Nephron (organoid): ENCODE measurements at regions not wholly inside any gene's neighbourhood (a gene's known extent, or its start where the extent isn't known, plus 50 kb on each side); places are given as distances from the start of the nearest gene placed in this dataset.

Experiments used
- H3K27ac Mint-ChIP-seq, 3 experiments: 2 replicates each; pipeline ENCODE4 v1.8.0; 2020; ENCODE audit warnings: mixed read lengths in 3 of 3, mild to moderate bottlenecking in 2 of 3, moderate library complexity in 1 of 3
- H3K27me3 Mint-ChIP-seq: 2 replicates; pipeline ENCODE4 v1.8.0; 2021; ENCODE audit warnings: low read depth, mild to moderate bottlenecking, moderate library complexity, mixed read lengths
- H3K36me3 Mint-ChIP-seq: 2 replicates; pipeline ENCODE4 v1.8.0; 2020; ENCODE audit warnings: low read depth, mixed read lengths
- H3K4me1 Mint-ChIP-seq: 2 replicates; pipeline ENCODE4 v1.8.0; 2020; ENCODE audit warnings: mixed read lengths
- H3K4me3 Mint-ChIP-seq, 3 experiments: 2 replicates each; pipeline ENCODE4 v1.8.0; 2020; ENCODE audit warnings: mild to moderate bottlenecking in 3 of 3, mixed read lengths in 3 of 3, moderate library complexity in 2 of 3
- H3K9me3 Mint-ChIP-seq: 2 replicates; pipeline ENCODE4 v1.8.0; 2020; ENCODE audit warnings: mixed read lengths
- TF ChIP-seq, protein P1 (sequence below), 3 experiments: fragments of 200-600 bp; sonication (generic); IDR thresholded peaks; one replicate each; pipeline ENCODE4 v1.5.0; 2021; ENCODE audit warnings: antibody characterized with exemption in 3 of 3; ENCODE audit not compliant: unreplicated experiment in 3 of 3

DNA sequence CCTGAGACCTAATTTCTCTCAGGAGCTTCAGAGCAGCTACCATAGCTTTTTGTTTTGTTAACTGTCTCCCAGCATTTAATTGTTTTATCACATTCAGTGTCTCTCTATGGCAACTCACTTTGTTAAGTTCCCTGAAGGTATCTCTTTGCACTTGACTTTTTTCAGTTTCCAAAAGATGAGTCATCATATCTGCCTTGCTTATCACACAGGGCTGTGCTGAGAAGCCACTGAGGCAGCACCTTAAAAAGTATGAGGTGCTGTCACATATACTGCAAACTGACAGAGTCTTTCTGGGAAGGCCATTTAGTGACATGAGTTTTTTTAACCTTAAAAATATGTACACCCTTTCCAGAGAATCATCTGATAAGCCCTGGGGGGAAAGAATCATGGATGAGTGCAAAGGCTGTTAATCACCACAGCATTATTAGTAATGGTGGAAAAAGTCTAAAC is 56.8 kb downstream of the PPP1R3C start:
- Mint-ChIP-seq H3K27ac (no peak overlapping the region), H3K9me3 (peaks cover 5% of the 10 kb centered on the region), H3K27me3 (no peaks in the 10 kb centered on the region), H3K36me3 (no peaks in the 10 kb centered on the region), H3K4me3 (no peak overlapping the region), H3K4me1 (peaks cover 40% of the 10 kb centered on the region)
- TF ChIP-seq, protein P1, sequence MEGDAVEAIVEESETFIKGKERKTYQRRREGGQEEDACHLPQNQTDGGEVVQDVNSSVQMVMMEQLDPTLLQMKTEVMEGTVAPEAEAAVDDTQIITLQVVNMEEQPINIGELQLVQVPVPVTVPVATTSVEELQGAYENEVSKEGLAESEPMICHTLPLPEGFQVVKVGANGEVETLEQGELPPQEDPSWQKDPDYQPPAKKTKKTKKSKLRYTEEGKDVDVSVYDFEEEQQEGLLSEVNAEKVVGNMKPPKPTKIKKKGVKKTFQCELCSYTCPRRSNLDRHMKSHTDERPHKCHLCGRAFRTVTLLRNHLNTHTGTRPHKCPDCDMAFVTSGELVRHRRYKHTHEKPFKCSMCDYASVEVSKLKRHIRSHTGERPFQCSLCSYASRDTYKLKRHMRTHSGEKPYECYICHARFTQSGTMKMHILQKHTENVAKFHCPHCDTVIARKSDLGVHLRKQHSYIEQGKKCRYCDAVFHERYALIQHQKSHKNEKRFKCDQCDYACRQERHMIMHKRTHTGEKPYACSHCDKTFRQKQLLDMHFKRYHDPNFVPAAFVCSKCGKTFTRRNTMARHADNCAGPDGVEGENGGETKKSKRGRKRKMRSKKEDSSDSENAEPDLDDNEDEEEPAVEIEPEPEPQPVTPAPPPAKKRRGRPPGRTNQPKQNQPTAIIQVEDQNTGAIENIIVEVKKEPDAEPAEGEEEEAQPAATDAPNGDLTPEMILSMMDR (IDR thresholded peaks at IDR 0.05; ENCODE audit: unreplicated experiment in 3 of 3): no peak

GRCh38 chr10:91575044-91575610 is 57.7 kb downstream of the PPP1R3C start:
- TF ChIP-seq, protein P1 (IDR thresholded peaks at IDR 0.05; ENCODE audit: unreplicated experiment in 3 of 3): no peak
- no peaks in the 10 kb centered on the region for H3K36me3 Mint-ChIP-seq
- peaks cover 2% of the 10 kb centered on the region for H3K9me3 Mint-ChIP-seq
- no peak overlapping the region for H3K4me3 Mint-ChIP-seq
- H3K27ac Mint-ChIP-seq: no peak overlapping the region
- H3K4me1 Mint-ChIP-seq: peaks cover 45% of the 10 kb centered on the region
- H3K27me3 Mint-ChIP-seq: no peaks in the 10 kb centered on the region

DNA sequence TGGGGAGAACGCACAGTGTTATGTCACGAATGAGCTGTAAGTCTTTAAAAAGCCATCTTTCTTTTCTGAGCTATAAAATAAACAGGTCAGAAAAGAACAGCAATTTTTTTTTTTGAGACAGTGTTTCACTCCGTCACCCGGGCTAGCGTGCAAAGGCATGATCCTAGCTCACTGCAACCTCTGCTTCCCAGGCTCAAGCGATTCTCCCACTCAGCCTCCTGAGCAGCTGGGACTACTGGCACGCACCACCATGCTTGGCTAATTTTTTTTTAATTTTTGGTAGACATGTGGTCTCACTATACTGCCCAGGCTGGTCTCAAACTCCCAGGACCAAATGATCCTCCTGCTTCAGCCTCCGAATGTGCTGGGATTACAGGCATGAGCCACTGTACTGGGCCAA is 58.6 kb downstream of the PPP1R3C start:
- peaks cover 2% of the 10 kb centered on the region for H3K9me3 Mint-ChIP-seq
- no peaks in the 10 kb centered on the region for H3K36me3 Mint-ChIP-seq
- H3K27ac Mint-ChIP-seq: no peak overlapping the region
- peaks cover 37% of the 10 kb centered on the region for H3K4me1 Mint-ChIP-seq
- no peaks in the 10 kb centered on the region for H3K27me3 Mint-ChIP-seq
- H3K4me3 Mint-ChIP-seq: no peak overlapping the region
- TF ChIP-seq, protein P1 (IDR thresholded peaks at IDR 0.05; ENCODE audit: unreplicated experiment in 3 of 3): no peak

DNA sequence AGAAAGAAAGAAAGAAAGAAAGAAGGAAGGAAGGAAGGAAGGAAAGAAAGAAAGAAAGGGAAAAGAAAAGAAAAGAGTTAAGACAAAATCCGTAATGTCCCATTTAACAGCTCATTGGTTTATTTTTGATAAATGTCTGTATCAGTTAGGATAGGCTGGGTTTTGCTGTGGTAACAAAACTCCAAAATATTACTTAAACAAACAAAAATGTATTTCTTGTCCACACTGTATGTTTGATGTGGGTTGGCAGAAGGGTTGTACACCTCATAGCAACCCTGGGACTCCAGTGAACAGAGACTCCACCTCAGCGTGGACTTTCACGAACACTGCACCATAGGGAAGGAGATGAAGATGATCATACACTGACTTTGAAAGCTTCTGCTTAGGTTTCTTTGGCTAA is 59.6 kb downstream of the PPP1R3C start:
- Mint-ChIP-seq H3K4me1 (peaks cover 27% of the 10 kb centered on the region), H3K4me3 (no peak overlapping the region), H3K36me3 (no peaks in the 10 kb centered on the region), H3K27ac (no peak overlapping the region), H3K27me3 (no peaks in the 10 kb centered on the region), H3K9me3 (peaks cover 2% of the 10 kb centered on the region)
- TF ChIP-seq, protein P1 (IDR thresholded peaks at IDR 0.05; ENCODE audit: unreplicated experiment in 3 of 3): no peak

DNA sequence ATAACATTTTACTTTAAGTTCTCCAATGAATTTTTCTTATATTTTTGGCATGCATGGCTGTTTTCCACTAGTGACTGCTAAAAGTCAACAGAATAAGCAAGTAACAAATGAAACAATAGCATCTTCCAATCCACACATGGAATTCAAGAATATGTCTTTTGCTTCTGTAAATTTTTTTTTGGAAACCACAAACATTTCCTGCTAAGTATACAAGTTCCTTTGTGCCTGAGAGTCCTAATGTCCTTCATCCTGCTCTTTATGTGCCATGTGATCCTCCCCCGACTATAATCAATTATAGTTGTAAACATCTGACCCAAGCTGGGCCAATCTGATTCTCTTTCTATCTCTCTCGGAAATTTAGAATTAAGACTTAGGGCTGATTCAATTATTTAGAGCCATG is 61.2 kb downstream of the PPP1R3C start:
- TF ChIP-seq, protein P1 (IDR thresholded peaks at IDR 0.05; ENCODE audit: unreplicated experiment in 3 of 3): no peak
- no peaks in the 10 kb centered on the region for H3K27me3 Mint-ChIP-seq
- H3K36me3 Mint-ChIP-seq: no peaks in the 10 kb centered on the region
- H3K27ac Mint-ChIP-seq: peak overlapping the region in 2 of 3 experiments; percentile 1 to 10
- peaks cover 24% of the 10 kb centered on the region for H3K4me1 Mint-ChIP-seq
- H3K9me3 Mint-ChIP-seq: peaks cover 2% of the 10 kb centered on the region
- no peak overlapping the region for H3K4me3 Mint-ChIP-seq

DNA sequence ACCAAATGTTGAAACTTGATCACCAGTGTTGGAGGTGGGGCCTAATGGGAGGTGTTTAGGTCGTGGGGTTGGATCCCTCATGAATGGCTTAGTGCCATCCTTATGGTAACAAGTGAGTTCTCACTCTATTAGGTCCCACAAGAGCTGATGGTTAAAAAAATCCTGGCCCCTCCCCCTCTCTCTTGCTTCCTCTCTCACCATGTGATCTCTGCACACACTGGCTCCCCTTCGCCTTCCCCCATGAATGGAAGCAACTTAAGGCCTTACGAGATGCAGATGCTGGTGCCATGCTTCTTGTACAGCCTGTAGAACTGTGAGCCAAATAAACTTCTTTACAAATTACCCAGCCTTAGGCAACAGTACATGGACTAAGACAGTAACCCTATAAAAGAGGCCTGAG is 62.7 kb downstream of the PPP1R3C start:
- TF ChIP-seq, protein P1 (IDR thresholded peaks at IDR 0.05; ENCODE audit: unreplicated experiment in 3 of 3): no peak
- H3K36me3 Mint-ChIP-seq: no peaks in the 10 kb centered on the region
- H3K27me3 Mint-ChIP-seq: no peaks in the 10 kb centered on the region
- H3K9me3 Mint-ChIP-seq: peaks cover 2% of the 10 kb centered on the region
- no peak overlapping the region for H3K4me3 Mint-ChIP-seq
- H3K4me1 Mint-ChIP-seq: peaks cover 21% of the 10 kb centered on the region
- H3K27ac Mint-ChIP-seq: peak overlapping the region in 1 of 3 experiments; percentile 23
